GM13976 (cell line): ENCODE measurements at regions not wholly inside any gene's neighbourhood (a gene's known extent, or its start where the extent isn't known, plus 50 kb on each side); places are given as distances from the start of the nearest gene placed in this dataset.

Experiments used
- DNase-seq: peaks from one replicate; pipeline ENCODE4 v3.0.0; 2012; ENCODE audit warnings: low spot score
- CTCF ChIP-seq: IDR thresholded peaks from 2 replicates; pipeline ENCODE4 v1.5.1; 2012; ENCODE audit warnings: borderline replicate concordance, mild to moderate bottlenecking; ENCODE audit not compliant: insufficient read depth; ENCODE audit errors: extremely low read depth, missing control alignments, control extremely low read depth
- in situ Hi-C: fragments of 300-500 bp; cut with MboI; formaldehyde crosslinking; loops from one replicate; pipeline ENCODE4 v1.12.0; 2022; ENCODE audit warnings: low sequenced_read_pairs, mixed read lengths, inconsistent platforms; ENCODE audit not compliant: unreplicated experiment

GRCh38 chr6:94254689-94255088, 835.3 kb upstream of the EPHA7 start:
- in situ Hi-C loops, result no loop called here
- no peak for DNase-seq
- no peak for TF ChIP-seq CTCF

- no peak for DNase-seq
- in situ Hi-C loops, result no loop called here
- no peak for TF ChIP-seq CTCF
These were observed 832.5 kb upstream of the EPHA7 start for GRCh38 chr6:94251878-94252277.

- no peak for DNase-seq
- no peak for TF ChIP-seq CTCF
- in situ Hi-C loops, result no loop called here
These were observed 826.0 kb upstream of the EPHA7 start for GRCh38 chr6:94245395-94245794.

- no peak for TF ChIP-seq CTCF
- in situ Hi-C loops, result no loop called here
These were observed 819.5 kb upstream of the EPHA7 start for GRCh38 chr6:94238868-94239267.

GRCh38 chr6:94227741-94228140, 808.4 kb upstream of the EPHA7 start:
- no peak for DNase-seq
- in situ Hi-C loops, result no loop called here
- no peak for TF ChIP-seq CTCF

More at GRCh38 chr6:94238868-94239267, 819.5 kb upstream of the EPHA7 start:
- DNase-seq, result no peak

GRCh38 chr6:94217836-94218235, 798.5 kb upstream of the EPHA7 start:
- in situ Hi-C loops, result no loop called here
- DNase-seq, result no peak
- no peak for TF ChIP-seq CTCF

- in situ Hi-C loops, result no loop called here
- no peak for TF ChIP-seq CTCF
- DNase-seq, result no peak
These were observed 796.2 kb upstream of the EPHA7 start for GRCh38 chr6:94215552-94215951.
